COLO668 (cell line): ENCODE measurements at regions not wholly inside any gene's neighbourhood (a gene's known extent, or its start where the extent isn't known, plus 50 kb on each side); places are given as distances from the start of the nearest gene placed in this dataset.

ENCODE experiments used
- DNase-seq: peaks from one replicate; lab custom pipeline; 2025; ENCODE audit not compliant: unreplicated experiment; lab: John Stamatoyannopoulos, UW

DNA sequence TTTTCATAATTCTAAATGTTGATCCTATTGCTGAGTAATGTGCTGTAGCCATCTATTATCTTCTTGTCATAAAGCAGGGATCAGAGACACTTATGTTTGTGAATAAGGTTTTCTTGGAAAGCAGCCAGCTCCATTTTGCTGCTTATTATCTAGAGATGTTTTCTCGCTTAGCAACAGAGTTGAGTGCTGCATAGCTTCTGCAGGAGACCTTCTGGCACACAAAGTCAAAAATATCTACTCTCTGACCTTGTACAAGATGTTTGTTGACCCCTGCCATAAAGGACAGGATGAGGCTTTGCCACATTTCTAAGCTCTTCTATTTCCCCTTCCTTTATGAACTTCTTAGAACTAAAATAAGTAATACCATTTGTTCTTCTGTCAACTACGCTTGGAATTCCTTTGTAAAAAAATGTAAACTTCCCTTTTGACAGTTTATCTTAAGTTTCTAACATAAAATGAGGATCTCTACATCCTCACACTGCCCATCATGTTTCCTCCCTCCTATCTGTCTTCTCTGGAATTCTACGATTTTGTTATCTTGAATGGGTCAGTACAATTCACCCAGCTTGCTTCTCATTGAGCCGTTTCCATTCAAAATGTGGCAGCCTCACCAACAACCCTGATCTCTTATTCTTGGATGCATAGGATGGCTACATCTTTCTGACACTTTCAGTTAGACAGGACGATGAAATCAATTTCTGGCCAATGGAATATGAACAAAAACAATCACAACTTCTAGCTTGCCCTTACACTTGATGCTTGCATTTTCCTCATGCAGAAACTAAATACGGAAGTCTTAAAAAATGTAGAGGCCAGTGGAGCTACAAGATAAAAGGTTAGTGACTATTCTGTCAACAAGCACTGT lies 1377.0 kb downstream of the SUCLG1 start:
- DNase-seq = peak; percentile 70

DNA sequence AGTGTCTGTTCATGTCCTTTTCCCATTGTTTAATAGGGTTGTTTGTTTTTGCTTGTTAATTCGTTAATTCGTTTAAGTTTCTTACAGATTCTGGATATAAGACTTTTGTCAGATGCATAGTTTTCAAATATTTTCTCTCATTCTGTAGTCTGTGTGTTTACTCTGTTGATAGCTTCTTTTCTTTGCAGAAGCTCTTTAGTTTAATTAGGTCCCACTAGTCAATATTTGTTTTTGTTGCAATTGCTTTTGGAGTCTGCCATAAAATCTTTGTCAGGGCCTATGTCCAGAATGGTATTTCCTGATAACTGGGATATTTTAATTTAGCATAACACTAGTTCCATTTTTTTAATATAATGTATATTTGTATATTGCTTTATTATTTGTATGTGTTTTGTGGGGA lies 1380.1 kb downstream of the SUCLG1 start:
- DNase-seq = no peak

- no peak for DNase-seq
Measured at GRCh38 chr2:83072767-83073166, 1386.3 kb downstream of the SUCLG1 start.

DNA sequence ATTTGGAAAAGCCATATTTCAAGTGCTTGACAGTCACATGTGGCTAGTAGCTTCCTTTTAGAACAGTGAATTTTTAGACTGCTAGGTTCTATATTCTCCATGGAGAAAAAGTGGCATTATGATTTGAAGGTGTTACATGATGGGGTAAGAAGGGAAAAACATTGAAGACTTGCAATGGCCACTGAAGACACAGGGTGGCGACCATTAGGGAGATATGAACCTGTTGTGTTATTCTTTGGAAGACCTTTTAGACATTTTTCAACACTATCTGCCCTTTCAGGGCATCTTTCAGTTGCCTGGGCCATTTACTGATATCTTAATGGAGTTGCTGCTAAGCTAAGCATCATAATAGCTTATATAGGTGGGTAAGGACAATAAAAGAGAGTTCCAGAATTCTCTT lies 1387.2 kb downstream of the SUCLG1 start:
- DNase-seq = no peak

- DNase-seq = no peak
Measured at GRCh38 chr2:83071352-83071751, 1387.7 kb downstream of the SUCLG1 start.

DNA sequence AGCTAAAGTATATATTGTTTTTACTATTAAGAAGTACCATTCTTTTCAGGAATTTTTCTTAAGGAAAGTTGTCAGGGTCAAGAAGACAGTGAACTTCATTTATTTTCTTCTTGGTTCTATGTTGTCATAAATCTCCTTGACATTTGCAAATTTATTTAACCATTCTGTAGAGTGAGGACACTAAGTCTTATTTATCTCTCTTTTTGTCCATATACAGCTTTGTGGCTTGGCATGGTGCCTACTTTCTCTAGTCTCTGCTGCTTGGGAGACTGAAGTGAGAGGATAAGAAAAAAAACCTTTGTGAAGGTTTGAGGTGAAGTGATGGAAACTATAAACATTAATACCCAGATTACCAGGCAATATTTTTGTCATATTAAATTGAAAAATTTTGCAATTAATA lies 1389.4 kb downstream of the SUCLG1 start:
- DNase-seq = peak; percentile 39

GRCh38 chr2:83068714-83069113 lies 1390.4 kb downstream of the SUCLG1 start:
- DNase-seq = no peak

DNA sequence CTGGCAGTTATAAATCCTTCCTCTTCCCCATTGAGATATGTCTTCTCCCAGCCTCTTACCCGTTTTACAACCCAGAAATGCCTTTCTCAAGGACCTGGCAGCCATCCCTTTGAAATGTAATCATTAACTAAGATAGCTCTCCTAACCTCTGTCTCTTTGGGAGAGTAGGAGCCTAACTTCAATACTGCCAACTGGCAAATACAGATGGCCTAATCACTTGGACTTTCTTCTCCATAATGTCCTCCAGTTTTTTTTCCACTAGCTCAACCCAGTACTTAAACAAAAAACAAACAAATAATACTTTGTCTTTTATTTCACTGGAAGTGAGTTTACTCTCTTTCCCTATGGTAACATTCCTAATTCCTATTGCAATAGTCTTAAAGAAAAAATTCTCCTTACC lies 1391.1 kb downstream of the SUCLG1 start:
- no peak for DNase-seq

GRCh38 chr2:83063933-83064332 lies 1395.1 kb downstream of the SUCLG1 start:
- DNase-seq = no peak

DNA sequence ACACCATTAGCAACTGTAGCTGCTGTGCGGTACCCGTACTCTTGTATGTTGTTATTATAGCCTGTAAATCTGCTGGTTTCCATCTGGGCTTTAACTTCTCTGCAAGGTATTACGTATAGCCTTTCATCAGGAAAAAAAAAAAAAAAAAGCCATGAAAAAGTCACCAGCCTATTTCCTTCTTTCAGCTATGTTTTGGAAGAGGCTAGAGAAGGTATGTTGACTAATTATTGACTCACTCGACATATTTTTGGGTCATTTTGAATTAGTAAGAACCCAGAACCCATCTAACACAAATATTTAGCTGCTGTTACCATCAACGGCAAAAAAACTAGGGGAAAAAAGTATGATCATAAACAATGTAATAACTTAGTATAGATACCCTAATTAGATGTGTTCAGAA lies 1395.6 kb downstream of the SUCLG1 start:
- no peak for DNase-seq

GRCh38 chr2:83058683-83059082 lies 1400.4 kb downstream of the SUCLG1 start:
- no peak for DNase-seq

DNA sequence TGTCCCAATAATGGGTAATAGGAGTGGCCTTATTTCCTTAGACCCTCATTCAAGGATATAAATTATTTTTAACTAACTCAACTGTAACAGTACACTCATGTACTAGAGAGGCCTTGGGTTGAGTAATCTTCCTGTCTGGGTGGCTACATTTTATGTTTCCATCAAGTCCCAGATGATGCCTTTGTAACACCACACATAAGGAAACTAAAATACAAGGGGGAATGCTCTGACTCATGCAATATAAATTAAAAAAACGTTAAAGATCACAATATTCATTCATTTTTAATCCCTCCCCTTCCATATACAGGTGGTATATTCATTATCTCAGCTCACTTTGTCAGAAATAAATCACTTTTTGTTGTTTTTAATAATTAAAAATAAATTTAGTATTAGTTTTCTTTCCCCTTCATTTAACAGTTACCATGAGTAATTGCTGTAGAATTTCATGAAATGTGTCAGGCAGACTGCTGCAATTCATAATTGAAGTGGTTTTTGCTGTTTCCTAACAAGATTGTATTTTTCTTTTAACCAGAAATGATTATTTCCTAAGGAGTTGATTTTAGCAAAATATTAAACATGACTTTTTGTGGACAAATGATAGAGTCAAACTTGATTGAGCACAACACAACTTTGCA lies 1403.6 kb downstream of the SUCLG1 start:
- no peak for DNase-seq

- DNase-seq = no peak
Measured at GRCh38 chr2:83054751-83055150, 1404.3 kb downstream of the SUCLG1 start.

DNA sequence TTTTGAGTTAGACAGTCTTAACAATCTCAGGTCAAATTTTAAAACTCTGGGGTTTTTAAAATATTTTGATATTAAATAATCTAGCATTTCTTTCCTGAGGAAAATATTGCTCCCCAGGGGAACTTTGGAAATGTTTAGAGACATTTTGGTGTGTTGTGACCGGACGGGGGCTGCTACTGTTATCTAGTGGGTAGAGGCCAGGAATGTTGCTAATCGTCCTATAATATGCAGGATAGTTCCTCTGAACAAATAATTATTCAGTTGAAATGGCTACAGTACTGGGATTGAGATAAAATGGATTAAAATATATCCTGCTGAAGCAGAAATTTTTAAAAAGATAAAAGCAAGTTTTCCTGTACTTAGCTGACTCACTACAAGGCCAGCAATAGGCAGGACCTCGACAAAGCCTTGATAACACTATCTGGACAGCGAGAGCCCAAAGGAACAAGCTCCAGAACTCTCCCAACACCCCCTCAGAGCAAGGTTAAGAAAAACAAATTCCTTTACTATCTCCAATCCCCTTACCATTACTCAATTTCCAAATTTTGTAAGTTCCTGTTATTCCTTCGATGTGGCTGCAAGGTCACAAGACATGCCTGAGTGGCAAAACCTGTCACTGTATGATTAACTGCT lies 1407.4 kb downstream of the SUCLG1 start:
- no peak for DNase-seq

DNA sequence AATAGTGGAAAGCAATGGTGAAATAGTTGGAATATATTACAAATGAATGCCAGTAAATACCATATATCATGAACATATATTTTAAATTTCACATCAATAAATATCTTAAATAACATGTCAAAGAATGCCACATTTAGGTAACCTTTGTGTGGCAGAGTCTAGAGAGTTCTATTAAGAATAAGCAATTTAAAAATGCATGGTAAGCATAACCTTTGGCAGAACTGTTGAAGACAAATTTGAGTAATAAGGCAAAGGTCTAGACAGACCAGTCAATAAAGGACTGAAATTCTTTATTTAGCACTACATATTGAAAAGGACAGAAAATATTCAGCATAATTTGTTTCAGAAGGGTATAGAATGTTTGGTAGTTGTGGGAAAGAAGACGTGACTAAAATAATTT lies 1417.0 kb downstream of the SUCLG1 start:
- DNase-seq = no peak

DNA sequence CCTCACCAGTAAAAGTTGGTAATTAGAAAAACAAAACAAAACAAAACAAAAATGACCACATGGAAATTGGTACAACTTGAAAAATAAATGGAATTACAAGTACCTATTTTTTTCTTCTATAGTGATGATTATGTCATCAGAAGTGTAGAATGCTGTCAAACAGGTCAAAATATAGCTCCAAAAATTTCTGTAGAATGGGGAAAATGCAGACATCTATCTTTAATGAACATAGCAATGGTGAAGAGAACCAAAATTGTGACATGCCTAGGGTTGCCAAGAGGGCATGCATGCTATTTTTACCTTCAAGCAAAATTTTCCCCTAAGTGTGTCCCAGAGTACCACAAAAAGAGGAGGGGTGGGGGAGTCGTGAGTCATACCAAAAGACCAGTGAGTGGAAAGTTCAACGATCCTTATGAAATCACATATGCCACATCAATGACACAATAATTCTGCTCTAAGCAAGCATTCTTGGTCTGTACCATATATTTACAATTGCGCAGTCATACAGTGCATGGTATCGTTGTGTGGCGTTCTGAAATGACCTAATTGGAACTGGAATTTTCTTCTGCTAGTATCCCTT lies 1436.4 kb downstream of the SUCLG1 start:
- no peak for DNase-seq

DNA sequence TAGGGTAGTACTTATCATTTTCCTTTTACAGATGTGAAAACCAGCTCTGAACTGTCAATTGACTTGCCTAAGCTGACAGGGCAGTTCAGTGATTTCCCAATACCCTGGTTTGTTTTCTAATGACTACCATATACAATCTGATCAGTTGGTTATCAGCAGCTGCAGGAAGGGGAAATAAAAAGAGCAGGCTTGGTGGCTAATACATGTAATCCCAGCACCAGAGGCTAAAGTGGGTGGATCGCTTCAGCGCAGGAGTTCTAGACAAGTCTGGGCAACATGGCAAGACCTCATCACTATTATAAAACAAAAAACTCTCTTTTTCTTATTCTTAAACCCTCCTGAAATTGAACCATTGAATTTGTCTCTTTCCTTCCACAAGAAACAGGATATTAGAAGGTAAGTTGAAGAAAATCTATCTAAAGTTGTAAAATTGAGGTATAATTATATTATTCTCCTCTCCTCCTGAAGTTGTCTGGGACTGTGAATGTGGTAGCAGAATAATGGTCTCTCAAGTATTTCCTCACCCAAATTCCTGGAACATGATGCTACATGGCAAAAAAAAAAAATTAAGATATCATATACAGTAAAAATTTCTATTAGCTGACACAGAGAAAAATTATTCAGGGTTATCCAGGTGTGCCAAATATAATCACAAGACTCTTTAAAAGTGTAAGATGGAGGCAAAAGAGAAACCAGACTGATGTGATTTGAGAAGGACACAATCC lies 1441.6 kb downstream of the SUCLG1 start:
- no peak for DNase-seq

DNA sequence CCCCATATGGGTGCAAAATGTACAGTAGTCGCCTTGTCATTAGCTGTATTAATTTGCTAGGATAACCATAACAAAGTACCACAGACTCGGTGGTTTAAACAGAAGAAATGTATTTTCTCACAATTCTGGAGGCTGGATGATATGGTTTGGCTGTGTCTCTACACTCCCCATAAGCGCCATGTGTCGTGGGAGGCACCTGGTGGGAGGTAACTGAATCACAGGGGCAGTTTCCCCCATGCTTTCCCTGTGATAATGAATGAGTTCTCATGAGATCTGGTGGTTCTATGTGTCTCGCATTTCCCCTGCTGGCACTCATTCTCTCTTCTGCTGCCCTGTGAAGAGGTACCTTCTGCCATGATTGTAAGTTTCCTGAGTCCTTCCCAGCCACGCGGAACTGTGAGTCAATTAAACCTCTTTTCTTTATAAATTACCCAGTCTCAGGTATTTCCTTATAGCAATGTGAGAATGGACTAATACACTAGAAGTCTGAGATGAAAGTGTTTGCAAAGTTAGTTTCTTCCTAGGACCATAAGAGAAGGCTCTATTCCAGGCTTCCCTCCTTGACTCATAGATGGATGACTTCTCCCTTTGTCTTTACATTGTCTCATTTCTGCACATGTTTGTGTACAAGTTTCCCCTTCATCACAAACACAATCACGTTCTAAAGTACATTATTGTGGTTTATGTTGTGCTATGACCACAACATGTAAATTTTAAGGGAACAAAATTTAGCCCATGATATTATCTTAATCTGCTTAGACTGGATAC lies 1442.6 kb downstream of the SUCLG1 start:
- no peak for DNase-seq

DNA sequence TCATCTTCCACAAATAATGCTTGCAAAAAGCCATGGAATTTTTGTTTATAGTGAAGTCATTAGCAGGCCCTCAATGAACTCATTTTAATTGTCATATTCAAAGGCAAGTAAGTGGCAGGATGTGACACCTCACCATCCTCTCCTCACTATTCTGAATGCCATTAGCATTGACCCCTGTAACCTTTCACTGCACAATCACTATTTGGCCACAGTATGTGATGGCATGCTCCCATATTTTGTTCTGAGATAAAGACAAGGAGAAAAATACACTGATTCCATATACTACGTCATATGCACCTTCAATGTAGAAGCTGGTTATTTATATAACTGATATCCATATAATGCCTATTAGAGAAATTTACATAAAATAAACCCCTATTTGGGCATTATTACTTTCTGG lies 1443.2 kb downstream of the SUCLG1 start:
- DNase-seq = no peak

GRCh38 chr2:83015035-83015715 lies 1443.9 kb downstream of the SUCLG1 start:
- no peak for DNase-seq
